K562 (cell line): ENCODE measurements at regions not wholly inside any gene's neighbourhood (a gene's known extent, or its start where the extent isn't known, plus 50 kb on each side); places are given as distances from the start of the nearest gene placed in this dataset.

ENCODE experiments used
- ATAC-seq: fragments of 200-7000 bp; cut with Tn5 transposase; 3 replicates; pipeline ENCODE4 v1.9.1; 2020; ENCODE audit warnings: moderate library complexity
- BruUV-seq: library from RNA; stranded (reverse); fragments of 400-500 nt; replicated peaks from 2 replicates; lab custom pipeline; 2021; lab: Mats Ljungman, UMichigan
- CTCF ChIA-PET: fragments of 300-600 bp; formaldehyde crosslinking; extraction: SDS; loops from one replicate; lab custom pipeline; 2021; ENCODE audit warnings: low intra/inter-chr PET ratio; lab: Yijun Ruan, JAX
- POLR2A ChIA-PET: fragments of 300-600, 350-650 bp; sonication (Branson Sonifier 250); formaldehyde crosslinking; extraction: SDS; loops from one replicate; lab custom pipeline; 2021; ENCODE audit warnings: antibody characterized with exemption, inconsistent platforms; lab: Yijun Ruan, JAX
- DNase-seq, 4 experiments: peaks; one replicate each; pipeline versions ENCODE4 v3.0.0 to v3.0.0-alpha.2; 2011 to 2018; ENCODE audit warnings: low spot score in 3 of 4, mixed read lengths in 3 of 4; ENCODE audit errors: extremely low read depth in 1 of 4
- FAIRE-seq: peaks from 2 replicates; lab custom pipeline; 2011; peaks lifted over from hg19 to GRCh38; lab: Jason Lieb, UNC
- H2AFZ ChIP-seq: 2 replicates; pipeline ENCODE4 v1.6.0; 2011; ENCODE audit warnings: low read depth, low read length, control low read depth, inconsistent platforms
- H3K27ac ChIP-seq: fragments of 200-600 bp; 3 replicates; pipeline ENCODE4 v1.8.0; 2011; ENCODE audit warnings: low read depth, mild to moderate bottlenecking, control low read depth, inconsistent platforms, low read length, moderate library complexity, mixed read lengths; ENCODE audit errors: extremely low read depth
- H3K27me3 ChIP-seq, 2 experiments: fragments of 300-600 bp in 1 of 2; 2 replicates in 1 of 2; 3 replicates in 1 of 2; pipeline versions ENCODE4 v1.6.0 to v1.8.0; 2011; ENCODE audit warnings: inconsistent platforms in 2 of 2, low read length in 2 of 2, mild to moderate bottlenecking in 1 of 2, mixed read lengths in 1 of 2, moderate library complexity in 1 of 2; ENCODE audit not compliant: control insufficient read depth in 2 of 2, insufficient read depth in 2 of 2
- H3K36me3 ChIP-seq: fragments of 300-600 bp; 3 replicates; pipeline ENCODE4 v1.8.0; 2011; ENCODE audit warnings: mild to moderate bottlenecking, low read length, inconsistent platforms; ENCODE audit not compliant: control insufficient read depth, insufficient read depth
- H3K4me1 ChIP-seq, 2 experiments: fragments of 200-600 bp in 1 of 2; replicated peaks in 1 of 2; 2 replicates in 1 of 2; 3 replicates in 1 of 2; pipeline versions ENCODE4 v1.5.1 to v1.8.0; 2011; ENCODE audit warnings: inconsistent platforms in 2 of 2, low read length in 2 of 2, mild to moderate bottlenecking in 1 of 2, mixed read lengths in 1 of 2, moderate library complexity in 1 of 2; ENCODE audit not compliant: control insufficient read depth in 2 of 2, insufficient read depth in 2 of 2
- H3K4me2 ChIP-seq: 2 replicates; pipeline ENCODE4 v1.6.1; 2011; ENCODE audit warnings: low read length, control low read depth, inconsistent platforms, mixed read lengths; ENCODE audit not compliant: insufficient read depth
- H3K4me3 ChIP-seq: fragments of 200-600 bp; sonication (generic), shearing (Covaris generic); 2 replicates; pipeline ENCODE4 v1.5.1; 2016; ENCODE audit warnings: control low read depth, inconsistent platforms
- H3K79me2 ChIP-seq: fragments of 200-600 bp; 3 replicates; pipeline ENCODE4 v1.8.0; 2011; ENCODE audit warnings: low read length, inconsistent platforms; ENCODE audit not compliant: control insufficient read depth, insufficient read depth
- H3K9ac ChIP-seq, 2 experiments: 2 replicates each; pipeline versions ENCODE4 v1.6.0 to v1.6.1; 2011; ENCODE audit warnings: low read depth in 2 of 2, low read length in 2 of 2, control low read depth in 1 of 2, inconsistent platforms in 1 of 2, mild to moderate bottlenecking in 1 of 2, mixed read lengths in 1 of 2; ENCODE audit not compliant: insufficient read depth in 1 of 2
- H3K9me1 ChIP-seq: one replicate; pipeline ENCODE4 v1.6.0; 2011; ENCODE audit warnings: inconsistent platforms, mild to moderate bottlenecking, low read length, moderate library complexity; ENCODE audit not compliant: control insufficient read depth, insufficient read depth
- H3K9me3 ChIP-seq: replicated peaks from 2 replicates; pipeline ENCODE4 v1.5.1; 2011; ENCODE audit warnings: low read depth, low read length, inconsistent platforms; ENCODE audit not compliant: control insufficient read depth, insufficient read depth
- H4K20me1 ChIP-seq: replicated peaks from 2 replicates; pipeline ENCODE4 v1.6.1; 2011; ENCODE audit warnings: low read length, inconsistent platforms, mixed read lengths; ENCODE audit not compliant: control insufficient read depth, insufficient read depth
- ELF1 ChIP-seq: fragments of 200-800 bp; sonication (Bioruptor generic); IDR thresholded peaks from 2 replicates; pipeline ENCODE4 v1.6.1; 2016; ENCODE audit warnings: missing genetic modification characterization, missing compliant biosample characterization
- FOXP1 ChIP-seq: sonication (generic); formaldehyde crosslinking; IDR thresholded peaks from 2 replicates; pipeline ENCODE4 v1.8.0; 2022; ENCODE audit warnings: mild to moderate bottlenecking, missing genetic modification reagents
- KAT2B ChIP-seq: IDR thresholded peaks from one replicate; pipeline ENCODE4 v1.6.1; 2012; ENCODE audit warnings: low read depth, mild to moderate bottlenecking, control low read depth, inconsistent platforms, low read length, moderate library complexity
- NFIC ChIP-seq: fragments of 450-650 bp; IDR thresholded peaks from 2 replicates; pipeline ENCODE4 v1.6.1; 2017; ENCODE audit warnings: mild to moderate bottlenecking, inconsistent platforms
- RAD21 ChIP-seq, 2 experiments: fragments of 250-450 bp in 1 of 2; fragments of 450-650 bp in 1 of 2; sonication (Bioruptor Pico) in 1 of 2; formaldehyde crosslinking in 1 of 2; IDR thresholded peaks in 1 of 2; conservative IDR thresholded peaks in 1 of 2; 2 replicates each; pipeline versions ENCODE4 v1.4.0 to v1.8.0; 2020 to 2022; ENCODE audit warnings: mild to moderate bottlenecking in 2 of 2, moderate library complexity in 1 of 2
- SIX5 ChIP-seq, 2 experiments: IDR thresholded peaks; 2 replicates each; pipeline ENCODE4 v1.6.1; 2011; ENCODE audit warnings: low read length in 2 of 2, borderline replicate concordance in 1 of 2, low read depth in 1 of 2, mild to moderate bottlenecking in 1 of 2, moderate library complexity in 1 of 2; ENCODE audit not compliant: insufficient read depth in 1 of 2
- TGIF2 ChIP-seq: sonication (generic); formaldehyde crosslinking; IDR thresholded peaks from 2 replicates; pipeline ENCODE4 v1.8.1; 2022; ENCODE audit warnings: mild to moderate bottlenecking, missing genetic modification reagents, moderate library complexity
- WGBS: fragments of 100-300 bp; shearing (Covaris generic); methylation state at CpG from one replicate; pipeline ENCODE4 v1.1.6; 2016; ENCODE audit warnings: low coverage, mixed read lengths; ENCODE audit not compliant: insufficient coverage; ENCODE audit errors: missing lambda C conversion rate; 5-methylcytosine and 5-hydroxymethylcytosine counted together
- in situ Hi-C: fragments of 300-500 bp; cut with MboI; formaldehyde crosslinking; loops from 4 replicates; pipeline ENCODE4 v1.15.0; 2018; ENCODE audit warnings: inconsistent platforms, mixed read lengths
- intact Hi-C: fragments of 100-400 bp; cut with micrococcal nuclease; formaldehyde crosslinking; loops from 2 replicates; pipeline ENCODE4 v1.14.2; 2022
- TF ChIP-seq, protein P1 (sequence below): fragments of 450-650 bp; formaldehyde crosslinking; IDR thresholded peaks from 2 replicates; pipeline ENCODE4 v1.4.0; 2020; ENCODE audit warnings: mild to moderate bottlenecking
- TF ChIP-seq, protein P2 (sequence below): sonication (generic); formaldehyde crosslinking; IDR thresholded peaks from 2 replicates; pipeline ENCODE4 v1.8.0; 2022; ENCODE audit warnings: mild to moderate bottlenecking, missing genetic modification reagents
- TF ChIP-seq, protein P3 (sequence below), 2 experiments: fragments of 450-650 bp; formaldehyde crosslinking in 1 of 2; IDR thresholded peaks; 2 replicates each; pipeline versions ENCODE4 v1.4.0 to v1.6.1; 2014 to 2020; ENCODE audit warnings: mild to moderate bottlenecking in 2 of 2, borderline replicate concordance in 1 of 2, low read depth in 1 of 2

DNA sequence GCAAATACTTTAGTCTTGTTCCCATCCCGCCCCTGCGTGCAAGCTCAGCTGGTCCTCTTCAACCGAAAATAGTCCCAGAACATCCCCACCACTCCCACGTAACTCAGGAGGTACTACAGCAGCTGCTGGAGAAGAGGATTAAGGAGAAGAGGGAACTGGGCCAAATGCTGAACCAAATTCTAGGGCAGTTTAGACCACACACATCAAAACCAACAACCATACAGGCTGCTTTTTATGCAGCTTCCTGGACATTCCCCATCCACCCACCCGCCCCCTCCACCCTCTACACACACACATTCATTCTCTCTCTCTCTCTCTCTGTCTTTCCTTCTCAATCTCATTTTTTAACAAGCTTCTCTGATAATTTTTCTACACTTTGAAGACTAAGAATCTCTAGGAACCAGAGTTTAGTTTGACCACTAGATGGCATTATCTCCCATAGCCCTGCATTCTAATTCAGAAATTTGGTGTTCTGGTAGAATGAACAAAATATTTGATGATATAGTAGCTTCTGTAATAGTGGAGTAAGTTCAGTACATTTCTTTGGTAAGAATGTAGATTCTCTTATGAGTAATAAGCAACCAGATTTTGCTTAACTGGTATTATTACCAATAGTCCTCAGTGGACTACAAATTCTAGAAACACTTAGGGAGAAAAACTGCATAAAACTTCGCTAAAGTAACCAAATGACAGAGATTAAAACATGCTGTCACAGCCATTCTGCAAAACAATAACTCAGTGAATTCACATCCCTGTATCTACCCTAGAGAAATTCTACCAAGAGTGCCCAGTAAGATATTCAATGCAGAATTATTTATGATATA, 52.1 kb upstream of the BEND6 start:
- Histone ChIP-seq H3K27me3 (no peaks in the 10 kb centered on the region), H3K9me3 (no peaks in the 10 kb centered on the region), H4K20me1 (no peaks in the 10 kb centered on the region), H2AFZ (no peak overlapping the region), H3K27ac (no peak overlapping the region), H3K4me1 (peaks cover 0 to 4% of the 10 kb centered on the region in 2 experiments; a peak in 2 of 5 replicates), H3K9me1 (no peaks in the 10 kb centered on the region), H3K4me3 (no peak overlapping the region), H3K79me2 (no peaks in the 10 kb centered on the region), H3K4me2 (no peak overlapping the region), H3K36me3 (no peaks in the 10 kb centered on the region), H3K9ac (peak overlapping the region in 1 of 2 experiments; percentile 76; a peak in 1 of 4 replicates)
- intact Hi-C loops (loop anchor here (5.0 kb wide), 2 partner anchors 109 to 269 kb away; partner anchors contain the start of gene BAG2), in situ Hi-C loops (no loop called here)
- FAIRE-seq (peak; percentile 74), ATAC-seq (peak; percentile 70), DNase-seq (peak; percentile 24 to 47 (median 35))
- 33% methylated on average over 6 of the region's 6 CpGs for WGBS
- ChIA-PET CTCF (interaction anchor here (0.7 to 4.5 kb wide), 5 partner anchors 52 to 421 kb away, joined by 3 to 34 read pairs (median 14); partner anchors contain the start of genes BEND6 and PRIM2), POLR2A (no interaction called here)
- BruUV-seq = no TSS peak
- TF ChIP-seq TGIF2 (CRISPR knock-in tag) (no peak), KAT2B (no peak), NFIC (0 out of 2 replicates have a peak, but pooled peaks have one; percentile 7), FOXP1 (no peak), SIX5 (IDR thresholded peaks at IDR 0.05; ENCODE audit: borderline replicate concordance in 1 of 2, insufficient read depth in 1 of 2, low read depth in 1 of 2, low read length in 2 of 2) (no peak), ELF1 (no peak), RAD21 (CRISPR knock-in tag; conservative IDR thresholded peaks at IDR 0.05 in 1 of 2, IDR thresholded peaks at IDR 0.05 in 1 of 2) (peak; percentile 56 to 73)
- TF ChIP-seq, protein P1, sequence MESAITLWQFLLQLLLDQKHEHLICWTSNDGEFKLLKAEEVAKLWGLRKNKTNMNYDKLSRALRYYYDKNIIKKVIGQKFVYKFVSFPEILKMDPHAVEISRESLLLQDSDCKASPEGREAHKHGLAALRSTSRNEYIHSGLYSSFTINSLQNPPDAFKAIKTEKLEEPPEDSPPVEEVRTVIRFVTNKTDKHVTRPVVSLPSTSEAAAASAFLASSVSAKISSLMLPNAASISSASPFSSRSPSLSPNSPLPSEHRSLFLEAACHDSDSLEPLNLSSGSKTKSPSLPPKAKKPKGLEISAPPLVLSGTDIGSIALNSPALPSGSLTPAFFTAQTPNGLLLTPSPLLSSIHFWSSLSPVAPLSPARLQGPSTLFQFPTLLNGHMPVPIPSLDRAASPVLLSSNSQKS = no peak
- TF ChIP-seq, protein P2, sequence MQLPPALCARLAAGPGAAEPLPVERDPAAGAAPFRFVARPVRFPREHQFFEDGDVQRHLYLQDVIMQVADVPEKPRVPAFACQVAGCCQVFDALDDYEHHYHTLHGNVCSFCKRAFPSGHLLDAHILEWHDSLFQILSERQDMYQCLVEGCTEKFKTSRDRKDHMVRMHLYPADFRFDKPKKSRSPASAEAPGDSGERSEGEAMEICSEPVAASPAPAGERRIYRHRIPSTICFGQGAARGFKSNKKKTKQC (CRISPR knock-in tag) = no peak
- TF ChIP-seq, protein P3, sequence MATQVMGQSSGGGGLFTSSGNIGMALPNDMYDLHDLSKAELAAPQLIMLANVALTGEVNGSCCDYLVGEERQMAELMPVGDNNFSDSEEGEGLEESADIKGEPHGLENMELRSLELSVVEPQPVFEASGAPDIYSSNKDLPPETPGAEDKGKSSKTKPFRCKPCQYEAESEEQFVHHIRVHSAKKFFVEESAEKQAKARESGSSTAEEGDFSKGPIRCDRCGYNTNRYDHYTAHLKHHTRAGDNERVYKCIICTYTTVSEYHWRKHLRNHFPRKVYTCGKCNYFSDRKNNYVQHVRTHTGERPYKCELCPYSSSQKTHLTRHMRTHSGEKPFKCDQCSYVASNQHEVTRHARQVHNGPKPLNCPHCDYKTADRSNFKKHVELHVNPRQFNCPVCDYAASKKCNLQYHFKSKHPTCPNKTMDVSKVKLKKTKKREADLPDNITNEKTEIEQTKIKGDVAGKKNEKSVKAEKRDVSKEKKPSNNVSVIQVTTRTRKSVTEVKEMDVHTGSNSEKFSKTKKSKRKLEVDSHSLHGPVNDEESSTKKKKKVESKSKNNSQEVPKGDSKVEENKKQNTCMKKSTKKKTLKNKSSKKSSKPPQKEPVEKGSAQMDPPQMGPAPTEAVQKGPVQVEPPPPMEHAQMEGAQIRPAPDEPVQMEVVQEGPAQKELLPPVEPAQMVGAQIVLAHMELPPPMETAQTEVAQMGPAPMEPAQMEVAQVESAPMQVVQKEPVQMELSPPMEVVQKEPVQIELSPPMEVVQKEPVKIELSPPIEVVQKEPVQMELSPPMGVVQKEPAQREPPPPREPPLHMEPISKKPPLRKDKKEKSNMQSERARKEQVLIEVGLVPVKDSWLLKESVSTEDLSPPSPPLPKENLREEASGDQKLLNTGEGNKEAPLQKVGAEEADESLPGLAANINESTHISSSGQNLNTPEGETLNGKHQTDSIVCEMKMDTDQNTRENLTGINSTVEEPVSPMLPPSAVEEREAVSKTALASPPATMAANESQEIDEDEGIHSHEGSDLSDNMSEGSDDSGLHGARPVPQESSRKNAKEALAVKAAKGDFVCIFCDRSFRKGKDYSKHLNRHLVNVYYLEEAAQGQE (IDR thresholded peaks at IDR 0.05; ENCODE audit: borderline replicate concordance) = peak; percentile 36; the same call in 1 of the 2 replicates
- TF ChIP-seq, protein P3 (CRISPR knock-in tag; IDR thresholded peaks at IDR 0.05; ENCODE audit: low read depth) = no peak
